HG03460 (cell line): ENCODE measurements at regions not wholly inside any gene's neighbourhood (a gene's known extent, or its start where the extent isn't known, plus 50 kb on each side); places are given as distances from the start of the nearest gene placed in this dataset.

Experiments used
- ATAC-seq: cut with Tn5 transposase; IDR thresholded peaks from one replicate; pipeline ENCODE4 v1.9.1; 2021; ENCODE audit not compliant: unreplicated experiment

DNA sequence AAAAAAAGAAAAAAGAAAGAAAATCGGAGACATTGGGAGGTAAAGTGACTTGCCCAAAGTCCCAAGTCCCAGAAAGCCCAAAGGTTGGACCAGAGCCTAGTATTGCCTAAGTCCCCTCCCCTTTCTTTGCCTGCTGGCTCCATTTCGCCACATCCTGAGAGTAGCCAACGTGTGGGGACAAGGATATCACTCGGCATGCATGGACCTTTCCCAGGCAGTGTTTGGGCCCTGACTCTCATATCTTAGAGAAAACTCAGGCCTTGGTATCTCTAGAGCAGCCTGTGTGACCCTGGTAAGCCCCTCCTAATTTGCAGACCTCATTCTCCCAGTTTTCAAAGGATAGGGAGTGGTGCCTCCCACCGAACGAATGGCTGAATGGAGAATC, 294.2 kb upstream of the ZMIZ1 start:
- no peak for ATAC-seq

DNA sequence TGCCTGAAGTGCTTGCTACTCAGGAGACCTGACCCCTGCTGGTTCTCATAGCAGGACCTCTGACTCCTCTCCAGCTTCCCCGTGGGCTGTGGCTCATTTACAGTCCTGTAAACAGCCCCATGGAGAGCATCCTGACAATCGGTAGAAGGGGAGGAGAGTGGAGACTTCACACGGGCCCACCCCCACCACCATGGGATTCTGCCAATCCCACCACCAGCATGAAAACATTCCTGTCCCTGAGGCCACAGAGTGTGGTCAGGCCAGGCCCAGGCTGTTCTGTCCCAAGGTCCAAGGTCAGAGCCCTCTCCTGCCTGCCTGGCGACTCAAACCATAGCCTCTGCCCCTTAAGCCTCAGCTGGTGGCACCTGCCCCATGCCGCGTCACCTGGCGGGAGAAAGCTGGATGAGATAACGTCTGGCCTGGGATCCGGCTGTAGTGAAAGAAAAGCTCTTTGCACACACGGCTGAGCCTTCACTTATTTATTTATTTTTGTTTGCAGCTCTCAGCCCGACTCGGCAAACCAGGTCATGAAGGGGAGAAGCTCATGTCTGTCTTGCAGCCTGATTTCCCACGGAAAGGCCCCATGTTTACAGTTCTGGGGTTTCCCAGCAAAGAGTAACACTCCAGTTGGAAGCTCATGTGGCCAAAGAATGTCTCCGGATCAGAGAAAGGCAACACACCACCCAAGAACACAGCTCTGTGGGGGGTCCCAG, 293.6 kb upstream of the ZMIZ1 start:
- no peak for ATAC-seq

DNA sequence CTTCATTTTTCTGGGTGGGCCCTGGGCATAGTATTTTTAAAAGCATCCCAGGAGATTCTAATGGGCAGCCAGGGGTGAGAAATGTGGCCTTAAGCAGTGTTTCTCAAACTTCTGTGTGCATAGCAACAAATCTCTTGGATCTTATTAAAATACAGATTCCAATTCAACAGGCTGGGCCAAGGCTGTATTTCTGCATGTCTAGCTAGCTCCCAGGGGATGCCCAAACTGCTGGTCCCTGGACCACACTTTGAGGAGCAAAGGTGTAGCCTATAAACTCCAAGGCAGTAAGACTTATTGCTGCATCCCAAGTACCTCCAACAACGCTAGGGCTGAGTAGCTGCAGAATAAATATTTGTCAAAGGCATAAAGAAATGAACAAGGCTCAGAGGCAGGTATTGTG, 292.9 kb upstream of the ZMIZ1 start:
- no peak for ATAC-seq

GRCh38 chr10:78776756-78777155, 292.0 kb upstream of the ZMIZ1 start:
- ATAC-seq = no peak

DNA sequence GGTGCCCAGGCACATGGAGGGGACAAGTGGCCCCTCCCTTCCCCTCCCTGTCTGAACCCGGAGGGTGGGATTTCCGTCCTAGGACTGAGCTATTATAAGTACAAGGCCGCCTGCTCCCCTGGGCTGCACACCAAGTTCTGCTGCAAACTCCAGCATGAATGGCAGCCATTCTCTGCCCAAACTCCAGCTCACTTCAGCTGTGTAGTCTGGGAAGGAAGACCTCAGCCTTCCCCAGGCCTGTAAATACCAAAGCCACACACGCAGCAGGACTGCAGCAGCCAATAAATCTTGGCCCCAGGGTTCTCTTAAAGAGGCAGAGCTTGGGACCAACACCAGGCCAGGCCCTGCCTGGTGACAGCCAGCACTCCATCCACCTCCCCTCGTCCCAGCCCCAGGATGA, 291.3 kb upstream of the ZMIZ1 start:
- no peak for ATAC-seq

GRCh38 chr10:78777867-78778266, 290.9 kb upstream of the ZMIZ1 start:
- ATAC-seq = no peak

- no peak for ATAC-seq
Observed at GRCh38 chr10:78778444-78779338, 290.1 kb upstream of the ZMIZ1 start.

GRCh38 chr10:78779339-78779955, 289.3 kb upstream of the ZMIZ1 start:
- no peak for ATAC-seq

GRCh38 chr10:78780551-78780961, 288.2 kb upstream of the ZMIZ1 start:
- no peak for ATAC-seq

- no peak for ATAC-seq
Observed at GRCh38 chr10:78781251-78781913, 287.4 kb upstream of the ZMIZ1 start.

- no peak for ATAC-seq
Observed at GRCh38 chr10:78781991-78782390, 286.8 kb upstream of the ZMIZ1 start.

DNA sequence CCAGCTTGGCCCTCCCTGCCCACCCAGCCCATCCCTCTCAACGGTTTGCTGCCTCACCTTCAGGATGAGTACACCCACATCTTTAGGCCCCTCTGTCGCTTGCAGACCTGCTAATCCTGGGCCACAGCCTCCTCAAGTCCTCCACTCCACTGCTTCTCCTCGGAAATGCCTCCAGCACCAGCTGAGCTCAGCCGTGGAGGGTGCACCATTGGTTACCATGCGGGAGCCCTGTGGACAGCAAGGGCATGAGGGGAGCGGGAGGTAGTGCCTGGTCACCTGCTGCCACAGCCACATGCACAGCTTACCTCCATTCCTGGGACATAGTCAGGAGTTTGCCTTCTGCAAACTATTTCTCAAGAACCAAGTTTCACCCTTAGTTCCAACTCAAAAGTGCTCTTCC, 286.3 kb upstream of the ZMIZ1 start:
- ATAC-seq = no peak

DNA sequence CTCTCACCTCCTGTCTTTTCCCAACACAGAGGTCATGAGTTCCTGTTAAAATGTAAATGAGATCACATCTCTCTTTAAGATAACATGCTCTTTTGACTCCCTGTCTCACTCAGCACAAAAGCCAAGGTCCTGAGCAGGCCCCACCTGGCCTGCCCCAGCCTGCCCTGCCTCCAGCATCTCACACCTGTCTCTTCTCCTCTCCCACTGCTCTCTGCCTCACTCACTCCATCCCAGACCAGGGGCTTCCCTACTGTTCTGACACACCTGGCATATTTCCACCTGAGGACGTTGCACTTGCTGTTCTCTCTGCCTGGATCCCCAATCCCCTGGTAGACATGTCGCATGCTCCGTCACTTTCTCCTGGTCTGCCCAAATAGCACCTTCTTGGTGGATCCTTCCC, 285.0 kb upstream of the ZMIZ1 start:
- no peak for ATAC-seq

DNA sequence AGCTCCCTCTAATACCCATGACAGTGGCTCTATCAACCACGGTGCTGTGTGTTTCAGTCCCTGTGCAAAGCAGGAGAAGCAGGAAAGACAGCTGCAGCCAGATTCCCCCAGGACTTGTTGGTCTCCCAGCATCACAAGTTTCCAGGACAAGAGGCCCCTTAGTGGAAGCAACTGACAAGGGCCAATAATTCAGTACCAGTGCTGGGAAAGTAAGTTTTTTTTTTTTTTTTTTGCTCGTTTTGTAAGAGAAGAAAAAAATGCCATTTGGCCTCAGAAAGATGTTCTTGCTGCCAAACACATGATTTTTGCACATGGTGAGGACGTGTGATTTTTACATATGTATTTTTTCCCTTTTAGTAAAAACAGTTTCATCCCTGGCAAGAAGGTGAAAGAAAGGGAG, 284.2 kb upstream of the ZMIZ1 start:
- no peak for ATAC-seq

- ATAC-seq = no peak
Observed at GRCh38 chr10:78785066-78785465, 283.7 kb upstream of the ZMIZ1 start.

- ATAC-seq = no peak
Observed at GRCh38 chr10:78785991-78786390, 282.8 kb upstream of the ZMIZ1 start.

GRCh38 chr10:78787125-78787524, 281.6 kb upstream of the ZMIZ1 start:
- no peak for ATAC-seq

- ATAC-seq = no peak
Observed at GRCh38 chr10:78794736-78795455, 273.9 kb upstream of the ZMIZ1 start.

DNA sequence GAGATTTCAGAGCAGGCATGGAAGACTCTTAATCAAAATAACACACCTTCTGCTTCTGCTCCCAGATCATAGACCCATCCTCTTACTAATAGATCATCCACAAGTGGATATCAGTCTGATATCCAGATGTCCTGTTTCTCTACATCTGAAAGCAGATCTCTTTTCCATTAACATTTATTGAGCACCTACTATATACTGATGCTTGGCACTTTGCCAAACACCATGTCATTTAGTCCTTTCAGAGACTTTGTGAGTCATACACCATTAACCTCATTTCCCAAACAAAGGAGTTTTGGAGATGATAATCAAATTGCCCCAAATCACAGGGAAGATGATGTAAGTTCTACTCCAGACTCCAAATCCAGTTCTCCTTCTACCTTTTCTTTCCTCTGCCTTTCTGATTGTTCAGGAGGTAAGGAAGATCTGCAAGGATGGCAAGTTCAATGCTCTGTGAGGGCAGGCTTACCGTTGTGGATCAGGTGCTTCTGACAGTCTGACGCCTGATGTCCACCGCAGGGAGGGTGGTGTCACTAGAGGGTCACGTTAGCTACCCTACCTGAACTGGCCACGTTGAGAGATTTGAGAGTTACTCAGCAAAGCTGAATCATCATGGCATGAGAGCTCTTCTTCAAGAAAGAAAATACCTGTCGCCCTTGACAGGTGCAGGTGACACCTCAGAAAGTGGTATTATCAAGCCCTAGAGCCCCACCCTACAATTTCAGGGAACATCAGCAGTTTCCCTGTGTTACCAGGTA, 269.6 kb upstream of the ZMIZ1 start:
- no peak for ATAC-seq

DNA sequence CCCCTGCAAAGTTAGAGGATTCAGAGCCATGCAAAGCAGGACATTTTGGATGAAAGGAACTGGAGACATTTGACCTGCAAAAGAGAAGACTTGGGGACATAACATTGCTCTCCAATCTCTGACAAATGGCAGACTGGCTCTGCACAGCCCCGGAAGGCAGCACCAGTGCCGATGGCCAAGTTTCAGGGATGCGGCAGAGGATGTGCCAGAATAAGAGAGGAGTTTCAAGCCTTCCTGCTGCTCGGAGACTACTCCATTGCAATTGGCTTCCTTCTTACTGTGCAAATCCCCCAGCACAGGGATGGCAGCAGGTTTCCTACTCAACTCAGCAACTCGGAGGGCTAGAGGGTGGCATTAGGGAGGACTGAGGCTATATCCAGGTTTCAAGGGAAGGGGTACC, 268.8 kb upstream of the ZMIZ1 start:
- ATAC-seq = no peak
